Prostate gland (tissue), 2 donors: ENCODE measurements at regions not wholly inside any gene's neighbourhood (a gene's known extent, or its start where the extent isn't known, plus 50 kb on each side); places are given as distances from the start of the nearest gene placed in this dataset.

Source experiments
- CTCF ChIP-seq, 4 experiments: fragments of 200-600 bp in 2 of 4; fragments of 450-650 bp in 2 of 4; sonication (generic) in 2 of 4; IDR thresholded peaks; 1 replicate in 3 of 4; 2 replicates in 1 of 4; pipeline ENCODE4 v1.5.1; 2016 to 2019; ENCODE audit warnings: antibody characterized with exemption in 4 of 4, mild to moderate bottlenecking in 2 of 4, moderate library complexity in 2 of 4
- POLR2A ChIP-seq: fragments of 450-650 bp; IDR thresholded peaks from one replicate; pipeline ENCODE4 v1.6.1; 2016; ENCODE audit warnings: antibody characterized with exemption, mild to moderate bottlenecking

GRCh38 chr5:135723491-135723890 is 111.0 kb upstream of the SLC25A48 start:
- TF ChIP-seq POLR2A (no peak), CTCF (IDR thresholded peaks at IDR 0.05) (no peak)
